ENCODE measurements at regions not wholly inside any gene's neighbourhood (a gene's known extent, or its start where the extent isn't known, plus 50 kb on each side); places are given as distances from the start of the nearest gene placed in this dataset.
"Not testable (repeated sequence)": the region's sequence is repeated elsewhere in the genome, so short reads cannot be mapped to it uniquely, and the experiment has no call there.

- no peak for DNase-seq
Observed at GRCh38 chr5:4022056-4022670, 426.5 kb downstream of the IRX1 start.

GRCh38 chr5:4023091-4023752 lies 427.6 kb downstream of the IRX1 start:
- DNase-seq = no peak

DNA sequence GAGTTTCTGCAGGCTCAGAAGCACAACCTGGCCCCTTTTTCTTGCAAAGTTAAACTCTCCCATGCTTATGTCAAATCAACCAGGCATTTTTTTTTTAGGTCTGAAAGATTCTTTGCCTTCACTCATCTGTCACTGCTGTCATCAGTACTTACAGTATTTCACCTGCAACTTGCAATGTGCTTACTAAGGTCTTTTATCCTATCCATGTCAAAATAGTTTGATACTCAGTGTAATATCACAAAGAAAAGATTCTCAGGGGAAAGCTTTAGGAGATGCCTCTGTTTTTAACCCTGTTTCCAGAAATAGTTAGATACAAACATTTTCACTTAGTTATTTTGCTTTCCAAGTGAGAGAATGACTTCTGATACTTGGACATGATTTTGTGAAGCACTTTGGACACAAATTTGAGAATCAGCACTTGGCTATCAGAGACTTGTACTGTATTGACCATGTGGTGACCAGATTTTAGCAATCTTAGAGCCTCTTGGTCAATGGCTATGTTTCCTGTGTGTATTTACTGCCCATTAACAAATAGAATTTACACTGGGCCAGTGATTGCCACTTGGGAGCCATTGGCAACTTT lies 428.2 kb downstream of the IRX1 start:
- DNase-seq = no peak

- DNase-seq = no peak
Observed at GRCh38 chr5:4027088-4027734, 431.6 kb downstream of the IRX1 start.

DNA sequence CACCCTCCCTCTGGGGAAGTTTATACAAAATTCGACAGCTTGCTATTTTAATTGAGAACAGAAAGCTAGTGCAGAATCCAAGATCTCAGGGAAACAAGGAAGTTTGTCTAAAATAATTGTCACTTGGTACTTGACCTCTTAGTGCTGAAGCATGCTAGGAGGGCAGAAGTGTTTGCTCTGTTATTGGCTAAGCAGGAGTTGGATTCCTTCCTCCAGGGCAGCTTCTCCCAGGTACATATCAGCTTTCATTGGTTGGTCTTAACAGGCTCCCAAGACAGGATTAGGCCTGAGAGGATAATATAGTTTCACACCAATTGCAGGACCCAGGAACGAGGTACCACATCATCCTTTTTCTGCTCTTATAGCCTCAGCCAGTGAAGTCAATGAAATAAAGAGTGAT lies 432.8 kb downstream of the IRX1 start:
- DNase-seq = no peak

- not testable (repeated sequence) for DNase-seq
Observed at GRCh38 chr5:4033546-4033945, 437.9 kb downstream of the IRX1 start.

DNA sequence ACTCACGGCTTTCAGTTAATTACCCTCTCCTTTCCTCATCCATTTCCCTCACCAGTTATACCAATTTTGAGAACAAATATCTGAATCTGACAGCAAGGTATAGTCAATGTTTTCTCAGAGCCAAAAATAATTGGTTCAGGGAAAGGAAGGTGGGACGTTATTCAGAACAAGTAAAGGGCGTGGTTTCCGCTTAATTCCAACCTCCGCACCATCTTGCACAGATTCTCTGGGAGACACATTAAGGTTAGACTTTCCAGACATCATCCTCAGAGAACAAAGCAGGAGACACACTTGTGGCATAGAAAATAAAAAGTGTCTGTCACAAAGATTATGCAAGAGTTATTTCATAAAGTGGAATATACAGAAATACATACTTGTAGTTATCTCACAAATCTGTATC lies 441.2 kb downstream of the IRX1 start:
- DNase-seq = no peak

- DNase-seq = no peak
Observed at GRCh38 chr5:4038994-4039393, 443.4 kb downstream of the IRX1 start.

DNA sequence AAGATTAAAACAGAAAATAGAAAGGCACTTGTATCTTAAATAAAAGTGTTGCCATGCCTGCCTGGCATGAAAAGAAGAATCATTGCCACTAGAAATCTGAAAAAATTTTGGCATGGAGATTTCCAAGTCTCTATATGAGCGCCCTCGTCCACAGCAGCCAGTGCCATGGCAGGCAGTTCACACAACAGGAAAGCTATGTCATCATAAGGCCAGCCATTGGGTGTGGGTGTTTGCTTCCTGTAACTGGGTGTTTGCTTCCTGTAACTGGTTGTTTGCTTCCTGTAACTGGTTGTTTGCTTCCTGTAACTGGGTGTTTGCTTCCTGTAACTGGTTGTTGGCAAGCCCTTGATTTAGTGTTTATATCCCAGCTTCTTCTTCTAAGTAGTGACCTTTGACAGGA lies 446.7 kb downstream of the IRX1 start:
- no peak for DNase-seq

GRCh38 chr5:4043135-4043534 lies 447.5 kb downstream of the IRX1 start:
- DNase-seq = no peak

DNA sequence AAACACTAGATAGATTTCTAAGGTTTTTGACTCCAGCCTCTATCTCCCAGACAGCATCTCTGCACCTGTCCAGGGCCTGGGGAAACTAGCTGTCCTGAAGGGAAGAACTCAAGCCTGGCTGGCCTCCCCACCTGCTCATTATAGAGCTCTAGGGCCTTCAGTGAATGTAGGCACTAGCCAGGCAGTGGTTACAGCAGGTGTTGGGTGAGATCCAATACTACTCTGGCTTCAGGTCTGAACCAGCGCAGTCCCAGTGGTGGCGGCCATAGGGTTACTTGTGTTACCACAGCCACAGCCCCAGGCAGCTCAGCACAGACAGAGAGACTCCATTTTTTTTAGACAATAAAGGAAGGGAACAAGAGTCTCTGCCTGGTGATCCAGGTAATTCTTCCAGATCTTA lies 449.2 kb downstream of the IRX1 start:
- DNase-seq = no peak

DNA sequence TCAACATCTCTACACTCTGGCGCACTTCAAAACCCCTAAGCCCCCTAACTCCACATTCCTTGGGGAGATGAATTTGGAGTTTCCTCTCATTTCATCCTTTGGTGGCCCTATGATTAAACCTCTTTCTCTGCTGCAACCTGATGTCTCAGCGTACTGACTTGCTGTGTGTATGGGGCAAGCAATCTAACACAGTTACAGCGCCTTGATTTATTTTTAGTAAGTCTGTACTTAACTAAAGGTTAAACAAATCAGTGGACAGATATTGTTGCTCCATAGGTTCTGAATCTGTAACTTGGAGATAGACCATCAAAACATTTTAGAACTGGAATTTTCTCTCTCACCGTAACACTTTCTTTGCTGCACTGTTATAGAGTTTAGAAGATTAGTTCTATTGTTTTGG lies 452.8 kb downstream of the IRX1 start:
- no peak for DNase-seq

DNA sequence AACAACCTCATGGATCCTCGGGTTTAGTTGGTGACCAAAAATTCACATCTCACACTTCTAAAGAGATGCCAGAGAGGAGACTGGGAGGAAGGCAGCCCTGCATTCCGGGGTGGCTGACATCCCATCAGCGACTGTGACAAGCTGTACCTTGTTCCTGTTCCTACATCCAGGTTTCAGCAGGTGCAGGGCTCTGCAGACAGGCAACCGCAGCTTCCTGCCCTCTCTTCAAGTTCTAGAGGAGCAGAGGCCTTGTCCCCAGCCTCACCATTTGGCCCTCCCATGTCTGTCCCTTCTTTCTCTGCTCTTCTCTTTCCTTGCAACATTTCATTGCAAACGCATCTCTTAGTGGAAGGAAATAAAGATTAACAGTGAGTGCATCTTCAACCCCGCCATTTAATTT lies 454.6 kb downstream of the IRX1 start:
- no peak for DNase-seq

DNA sequence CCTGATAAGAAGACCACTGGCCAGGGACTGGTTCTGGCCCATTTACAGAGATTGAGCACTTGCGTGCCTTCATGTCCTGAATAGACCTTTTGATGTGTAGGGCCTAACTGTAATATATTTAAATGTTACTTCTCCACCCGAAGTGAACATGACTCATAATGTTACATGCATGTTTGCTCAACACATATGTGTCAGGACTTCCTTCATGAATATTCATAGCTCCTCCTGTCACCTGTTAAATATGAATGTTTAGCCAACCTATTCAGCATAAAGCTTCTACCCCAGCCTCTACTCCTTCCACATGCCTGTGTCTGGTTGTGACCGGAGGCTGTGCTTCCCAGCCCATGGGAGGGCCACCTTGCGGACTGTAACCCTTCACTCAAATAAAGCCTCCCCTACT lies 457.5 kb downstream of the IRX1 start:
- no peak for DNase-seq

- DNase-seq = no peak
Observed at GRCh38 chr5:4054092-4054491, 458.5 kb downstream of the IRX1 start.

GRCh38 chr5:4058899-4059298 lies 463.3 kb downstream of the IRX1 start:
- no peak for DNase-seq

- DNase-seq = no peak
Observed at GRCh38 chr5:4065472-4066320, 470.1 kb downstream of the IRX1 start.

GRCh38 chr5:4068171-4068570 lies 472.5 kb downstream of the IRX1 start:
- DNase-seq = no peak

- DNase-seq = no peak
Observed at GRCh38 chr5:4078544-4078943, 482.9 kb downstream of the IRX1 start.

DNA sequence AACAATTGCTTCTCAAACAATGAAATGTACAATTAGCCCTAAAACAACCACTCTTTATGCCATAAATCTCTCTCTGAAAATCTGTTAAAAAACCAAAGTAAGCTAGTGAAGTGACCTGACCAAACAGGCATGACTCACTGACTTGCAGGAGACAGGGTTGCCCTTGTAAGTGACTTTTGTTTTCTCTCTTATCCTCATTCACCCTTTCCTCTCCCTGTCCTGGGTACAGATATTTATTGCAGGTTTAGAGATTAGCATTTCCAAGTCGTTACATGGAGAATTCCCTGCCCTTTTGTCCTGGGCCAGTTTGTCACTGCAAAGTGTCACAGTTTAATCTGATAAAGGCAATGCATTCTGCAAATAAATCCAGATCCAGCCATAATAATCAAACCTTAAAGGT lies 484.2 kb downstream of the IRX1 start:
- DNase-seq = no peak

- no peak for DNase-seq
Observed at GRCh38 chr5:4080370-4080769, 484.7 kb downstream of the IRX1 start.

DNA sequence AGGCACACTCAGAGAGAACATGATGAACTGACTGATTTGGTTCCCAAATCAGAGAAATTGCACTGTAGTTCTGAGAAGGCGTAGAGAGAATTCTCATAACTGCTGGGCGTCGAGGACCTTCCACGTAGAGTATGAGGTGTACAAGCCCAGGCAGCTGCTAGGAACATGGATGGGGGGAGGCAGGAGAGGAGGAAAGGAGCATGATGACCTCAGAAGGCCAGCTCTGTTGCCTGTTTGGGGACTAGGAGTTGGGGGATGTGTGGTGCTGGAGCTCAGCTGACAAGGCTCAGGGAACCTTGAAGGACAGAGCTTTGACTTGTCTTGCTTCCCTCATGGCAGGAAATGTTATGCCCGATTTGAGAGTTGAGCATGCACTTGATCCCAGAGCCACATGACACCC lies 485.4 kb downstream of the IRX1 start:
- no peak for DNase-seq

DNA sequence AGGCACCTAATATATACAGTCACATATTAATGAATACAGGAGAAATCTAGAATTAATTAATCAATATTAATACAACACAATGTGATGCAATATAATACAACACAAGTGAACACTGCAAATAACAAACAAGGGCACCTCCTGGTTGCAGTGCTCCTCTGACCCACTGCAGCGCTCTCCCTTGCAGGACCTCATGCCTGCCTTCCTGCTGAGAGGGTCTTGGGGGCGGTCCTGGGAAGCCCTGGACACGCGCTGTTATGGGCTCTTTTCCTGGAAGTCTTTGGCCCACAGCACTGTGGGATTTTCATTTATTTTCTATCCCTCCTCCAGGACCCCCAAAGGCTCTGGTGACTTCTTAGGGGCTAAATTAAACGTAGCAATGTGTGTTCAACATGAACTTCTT lies 485.8 kb downstream of the IRX1 start:
- DNase-seq = no peak

All from GF-D8 (cell line).